A549 (cell line): ENCODE measurements at regions not wholly inside any gene's neighbourhood (a gene's known extent, or its start where the extent isn't known, plus 50 kb on each side); places are given as distances from the start of the nearest gene placed in this dataset.

ENCODE experiments used
- ATAC-seq, 2 experiments: fragments of 200-7000 bp in 1 of 2; fragments of >200 bp in 1 of 2; cut with Nextera tagmentation in 1 of 2; cut with Tn5 transposase in 1 of 2; 3 replicates each; pipeline versions ENCODE4 v1.8.0 to v1.9.1; 2018 to 2020; ENCODE audit warnings: mild to moderate bottlenecking in 1 of 2, moderate library complexity in 1 of 2
- CTCF ChIA-PET: fragments of 300-600 bp; sonication (Branson Sonifier 250); formaldehyde crosslinking; extraction: SDS; loops from one replicate; lab custom pipeline; 2021; ENCODE audit warnings: antibody characterized with exemption, inconsistent platforms; lab: Yijun Ruan, JAX
- POLR2A ChIA-PET: fragments of 350-600 bp; formaldehyde crosslinking; extraction: SDS; loops from one replicate; lab custom pipeline; 2021; ENCODE audit warnings: antibody characterized with exemption, inconsistent platforms; lab: Yijun Ruan, JAX
- DNase-seq, 2 experiments: peaks; one replicate each; pipeline versions ENCODE4 v3.0.0 to v3.0.0-alpha.2; 2011 to 2016; ENCODE audit warnings: low read depth in 1 of 2, low spot score in 1 of 2
- FAIRE-seq: peaks from 2 replicates; lab custom pipeline; 2011; peaks lifted over from hg19 to GRCh38; lab: Jason Lieb, UNC
- H3K27ac ChIP-seq, 2 experiments: fragments of >200 bp; sonication (Bioruptor Twin); formaldehyde crosslinking; 3 replicates each; pipeline ENCODE4 v1.5.1; 2016 to 2017
- H3K4me1 ChIP-seq: fragments of >200 bp; sonication (Bioruptor Twin); formaldehyde crosslinking; 3 replicates; pipeline ENCODE4 v1.6.1; 2016
- H3K4me2 ChIP-seq: fragments of >200 bp; sonication (Bioruptor Twin); formaldehyde crosslinking; 3 replicates; pipeline ENCODE4 v1.6.1; 2016
- H3K4me3 ChIP-seq: fragments of >200 bp; sonication (Bioruptor Twin); formaldehyde crosslinking; 3 replicates; pipeline ENCODE4 v1.5.1; 2016
- H3K9me3 ChIP-seq: fragments of >200 bp; sonication (Bioruptor Twin); formaldehyde crosslinking; 3 replicates; pipeline ENCODE4 v1.6.1; 2016
- CHD2 ChIP-seq: fragments of 150-350 bp; IDR thresholded peaks from 2 replicates; pipeline ENCODE4 v1.6.1; 2014; ENCODE audit warnings: low read length; ENCODE audit not compliant: partially characterized antibody
- EHF ChIP-seq: fragments of 250-450 bp; sonication (Bioruptor Pico); IDR thresholded peaks from 2 replicates; pipeline ENCODE4 v1.5.0; 2020; ENCODE audit warnings: mild to moderate bottlenecking
- EP300 ChIP-seq, 2 experiments: fragments of >200 bp; sonication (Bioruptor Twin); formaldehyde crosslinking; IDR thresholded peaks; 2 replicates in 1 of 2; 3 replicates in 1 of 2; pipeline ENCODE4 v1.6.1; 2016 to 2017
- FOSB ChIP-seq: fragments of 250-450 bp; sonication (Bioruptor Pico); IDR thresholded peaks from 2 replicates; pipeline ENCODE4 v1.5.0; 2020; ENCODE audit warnings: mild to moderate bottlenecking, moderate library complexity
- FOSL2 ChIP-seq, 2 experiments: fragments of 450-650 bp in 1 of 2; fragments of >200 bp in 1 of 2; sonication (Bioruptor Twin) in 1 of 2; formaldehyde crosslinking; IDR thresholded peaks; 2 replicates each; pipeline versions ENCODE4 v1.5.0 to v1.6.1; 2016 to 2020; ENCODE audit warnings: mild to moderate bottlenecking in 1 of 2, moderate library complexity in 1 of 2
- GATA3 ChIP-seq: IDR thresholded peaks from 2 replicates; pipeline ENCODE4 v1.6.1; 2012; ENCODE audit warnings: borderline replicate concordance
- HDAC2 ChIP-seq: fragments of 200-600 bp; sonication (generic); IDR thresholded peaks from 2 replicates; pipeline ENCODE4 v1.6.1; 2016
- HEYL ChIP-seq: fragments of 250-450 bp; sonication (Bioruptor Pico); IDR thresholded peaks from 2 replicates; pipeline ENCODE4 v1.8.0; 2021; ENCODE audit warnings: mild to moderate bottlenecking, moderate library complexity
- HOXB13 ChIP-seq: fragments of 250-450 bp; sonication (Bioruptor Pico); IDR thresholded peaks from 2 replicates; pipeline ENCODE4 v1.5.0; 2020; ENCODE audit warnings: low read depth, mild to moderate bottlenecking, moderate library complexity
- JUN ChIP-seq, 2 experiments: fragments of >200 bp; sonication (Bioruptor Twin); formaldehyde crosslinking; IDR thresholded peaks; 2 replicates in 1 of 2; 3 replicates in 1 of 2; pipeline ENCODE4 v1.6.1; 2016 to 2017
- JUNB ChIP-seq: fragments of >200 bp; sonication (Bioruptor Twin); formaldehyde crosslinking; IDR thresholded peaks from 2 replicates; pipeline ENCODE4 v1.6.1; 2016
- KDM1A ChIP-seq: fragments of 200-600 bp; sonication (generic); IDR thresholded peaks from 2 replicates; pipeline ENCODE4 v1.6.1; 2016; ENCODE audit warnings: low read depth, mild to moderate bottlenecking
- MAZ ChIP-seq: fragments of 150-350 bp; IDR thresholded peaks from 2 replicates; pipeline ENCODE4 v1.6.1; 2014; ENCODE audit warnings: antibody characterized with exemption, low read depth, low read length, borderline replicate concordance
- PHF8 ChIP-seq: fragments of 200-600 bp; sonication (generic); IDR thresholded peaks from 2 replicates; pipeline ENCODE4 v1.6.1; 2016; ENCODE audit warnings: low read depth, mild to moderate bottlenecking, antibody characterized with exemption, moderate library complexity, borderline replicate concordance
- POLR2AphosphoS2 ChIP-seq: conservative IDR thresholded peaks from 2 replicates; pipeline ENCODE4 v1.6.1; 2012; ENCODE audit warnings: low read length, improper control_type of control experiment, inconsistent platforms
- RAD21 ChIP-seq, 2 experiments: fragments of >200 bp in 1 of 2; sonication (Bioruptor Twin) in 1 of 2; formaldehyde crosslinking in 1 of 2; IDR thresholded peaks in 1 of 2; conservative IDR thresholded peaks in 1 of 2; 2 replicates in 1 of 2; 3 replicates in 1 of 2; pipeline ENCODE4 v1.6.1; 2012 to 2018; ENCODE audit warnings: inconsistent platforms in 1 of 2
- RARB ChIP-seq: fragments of 250-450 bp; sonication (Bioruptor Pico); IDR thresholded peaks from 2 replicates; pipeline ENCODE4 v1.8.0; 2021; ENCODE audit warnings: mild to moderate bottlenecking, moderate library complexity
- TP53 ChIP-seq: fragments of 250-450 bp; sonication (Bioruptor Pico); IDR thresholded peaks from 2 replicates; pipeline ENCODE4 v1.5.0; 2021; ENCODE audit warnings: mild to moderate bottlenecking, moderate library complexity
- WGBS: methylation state at CpG from one replicate; pipeline ENCODE4 v1.1.6; 2017; ENCODE audit errors: missing lambda C conversion rate; 5-methylcytosine and 5-hydroxymethylcytosine counted together
- TF ChIP-seq, protein P1 (sequence below): fragments of 450-650 bp; IDR thresholded peaks from 2 replicates; pipeline ENCODE4 v1.6.1; 2014; ENCODE audit warnings: antibody characterized with exemption
- TF ChIP-seq, protein P2 (sequence below): IDR thresholded peaks from 2 replicates; pipeline ENCODE4 v1.6.1; 2012
- TF ChIP-seq, protein P3 (sequence below): fragments of 150-350 bp; IDR thresholded peaks from 2 replicates; pipeline ENCODE4 v1.6.1; 2014; ENCODE audit warnings: low read depth, mild to moderate bottlenecking, low read length
- TF ChIP-seq, protein P4 (sequence below): IDR thresholded peaks from 2 replicates; pipeline ENCODE4 v1.6.1; 2012; ENCODE audit warnings: low read depth, borderline replicate concordance
- TF ChIP-seq, protein P5 (sequence below): fragments of 250-450 bp; sonication (Bioruptor Pico); IDR thresholded peaks from 2 replicates; pipeline ENCODE4 v1.5.0; 2021; ENCODE audit warnings: mild to moderate bottlenecking, moderate library complexity, borderline replicate concordance
- TF ChIP-seq, protein P6 (sequence below): fragments of 250-450 bp; sonication (Bioruptor Pico); IDR thresholded peaks from 2 replicates; pipeline ENCODE4 v1.5.0; 2020; ENCODE audit warnings: low read depth, mild to moderate bottlenecking, moderate library complexity

DNA sequence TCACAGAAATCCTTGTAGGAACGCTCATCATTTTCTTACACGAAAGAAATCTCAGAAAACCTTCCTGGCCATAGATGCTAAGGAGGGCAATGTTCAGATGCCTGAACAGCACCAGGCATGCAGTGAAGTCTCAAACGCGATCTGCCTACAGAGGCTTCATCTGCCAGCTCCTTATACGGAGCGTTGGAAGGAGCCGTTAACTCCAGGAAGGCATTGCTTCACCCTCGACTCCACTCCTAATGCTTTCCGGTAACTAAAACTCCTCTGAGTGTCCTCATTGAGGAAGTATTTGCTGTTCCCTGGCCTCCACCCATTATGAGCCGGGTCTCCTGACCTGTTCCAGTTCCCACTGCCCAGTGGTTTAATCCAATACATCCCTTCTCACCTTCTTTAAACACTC, 502.7 kb downstream of the BCL11B start:
- 41% methylated on average over 10 of the region's 10 CpGs for WGBS
- DNase-seq, result no peak
- TF ChIP-seq HEYL (CRISPR knock-in tag) (no peak), JUNB (no peak), FOSB (CRISPR knock-in tag) (no peak), GATA3 (no peak), JUN (IDR thresholded peaks at IDR 0.05) (no peak), HDAC2 (no peak), MAZ (no peak), TP53 (CRISPR knock-in tag) (no peak), HOXB13 (CRISPR knock-in tag) (no peak), EHF (CRISPR knock-in tag) (no peak), RAD21 (conservative IDR thresholded peaks at IDR 0.05 in 1 of 2, IDR thresholded peaks at IDR 0.05 in 1 of 2) (no peak), KDM1A (no peak)
- TF ChIP-seq, protein P1, sequence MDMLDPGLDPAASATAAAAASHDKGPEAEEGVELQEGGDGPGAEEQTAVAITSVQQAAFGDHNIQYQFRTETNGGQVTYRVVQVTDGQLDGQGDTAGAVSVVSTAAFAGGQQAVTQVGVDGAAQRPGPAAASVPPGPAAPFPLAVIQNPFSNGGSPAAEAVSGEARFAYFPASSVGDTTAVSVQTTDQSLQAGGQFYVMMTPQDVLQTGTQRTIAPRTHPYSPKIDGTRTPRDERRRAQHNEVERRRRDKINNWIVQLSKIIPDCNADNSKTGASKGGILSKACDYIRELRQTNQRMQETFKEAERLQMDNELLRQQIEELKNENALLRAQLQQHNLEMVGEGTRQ, result no peak
- TF ChIP-seq, protein P2, sequence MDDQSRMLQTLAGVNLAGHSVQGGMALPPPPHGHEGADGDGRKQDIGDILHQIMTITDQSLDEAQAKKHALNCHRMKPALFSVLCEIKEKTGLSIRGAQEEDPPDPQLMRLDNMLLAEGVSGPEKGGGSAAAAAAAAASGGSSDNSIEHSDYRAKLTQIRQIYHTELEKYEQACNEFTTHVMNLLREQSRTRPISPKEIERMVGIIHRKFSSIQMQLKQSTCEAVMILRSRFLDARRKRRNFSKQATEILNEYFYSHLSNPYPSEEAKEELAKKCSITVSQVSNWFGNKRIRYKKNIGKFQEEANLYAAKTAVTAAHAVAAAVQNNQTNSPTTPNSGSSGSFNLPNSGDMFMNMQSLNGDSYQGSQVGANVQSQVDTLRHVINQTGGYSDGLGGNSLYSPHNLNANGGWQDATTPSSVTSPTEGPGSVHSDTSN, result no peak
- TF ChIP-seq, protein P3, sequence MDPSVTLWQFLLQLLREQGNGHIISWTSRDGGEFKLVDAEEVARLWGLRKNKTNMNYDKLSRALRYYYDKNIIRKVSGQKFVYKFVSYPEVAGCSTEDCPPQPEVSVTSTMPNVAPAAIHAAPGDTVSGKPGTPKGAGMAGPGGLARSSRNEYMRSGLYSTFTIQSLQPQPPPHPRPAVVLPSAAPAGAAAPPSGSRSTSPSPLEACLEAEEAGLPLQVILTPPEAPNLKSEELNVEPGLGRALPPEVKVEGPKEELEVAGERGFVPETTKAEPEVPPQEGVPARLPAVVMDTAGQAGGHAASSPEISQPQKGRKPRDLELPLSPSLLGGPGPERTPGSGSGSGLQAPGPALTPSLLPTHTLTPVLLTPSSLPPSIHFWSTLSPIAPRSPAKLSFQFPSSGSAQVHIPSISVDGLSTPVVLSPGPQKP, result no peak
- TF ChIP-seq, protein P4, sequence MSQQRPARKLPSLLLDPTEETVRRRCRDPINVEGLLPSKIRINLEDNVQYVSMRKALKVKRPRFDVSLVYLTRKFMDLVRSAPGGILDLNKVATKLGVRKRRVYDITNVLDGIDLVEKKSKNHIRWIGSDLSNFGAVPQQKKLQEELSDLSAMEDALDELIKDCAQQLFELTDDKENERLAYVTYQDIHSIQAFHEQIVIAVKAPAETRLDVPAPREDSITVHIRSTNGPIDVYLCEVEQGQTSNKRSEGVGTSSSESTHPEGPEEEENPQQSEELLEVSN, result no peak
- TF ChIP-seq, protein P5, sequence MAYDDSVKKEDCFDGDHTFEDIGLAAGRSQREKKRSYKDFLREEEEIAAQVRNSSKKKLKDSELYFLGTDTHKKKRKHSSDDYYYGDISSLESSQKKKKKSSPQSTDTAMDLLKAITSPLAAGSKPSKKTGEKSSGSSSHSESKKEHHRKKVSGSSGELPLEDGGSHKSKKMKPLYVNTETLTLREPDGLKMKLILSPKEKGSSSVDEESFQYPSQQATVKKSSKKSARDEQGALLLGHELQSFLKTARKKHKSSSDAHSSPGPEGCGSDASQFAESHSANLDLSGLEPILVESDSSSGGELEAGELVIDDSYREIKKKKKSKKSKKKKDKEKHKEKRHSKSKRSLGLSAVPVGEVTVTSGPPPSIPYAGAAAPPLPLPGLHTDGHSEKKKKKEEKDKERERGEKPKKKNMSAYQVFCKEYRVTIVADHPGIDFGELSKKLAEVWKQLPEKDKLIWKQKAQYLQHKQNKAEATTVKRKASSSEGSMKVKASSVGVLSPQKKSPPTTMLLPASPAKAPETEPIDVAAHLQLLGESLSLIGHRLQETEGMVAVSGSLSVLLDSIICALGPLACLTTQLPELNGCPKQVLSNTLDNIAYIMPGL, result no peak
- no peak for FAIRE-seq
- H3K4me1 ChIP-seq, result no peaks in the 10 kb centered on the region
- no peak overlapping the region for H3K4me3 ChIP-seq
- H3K27ac ChIP-seq, result no peak overlapping the region
- CTCF ChIA-PET, result no interaction called here
- no peak overlapping the region for H3K4me2 ChIP-seq
- no peaks in the 10 kb centered on the region; the same call in 2 of the 3 replicates for H3K9me3 ChIP-seq
- POLR2A ChIA-PET, result no interaction called here
- no peak for ATAC-seq

DNA sequence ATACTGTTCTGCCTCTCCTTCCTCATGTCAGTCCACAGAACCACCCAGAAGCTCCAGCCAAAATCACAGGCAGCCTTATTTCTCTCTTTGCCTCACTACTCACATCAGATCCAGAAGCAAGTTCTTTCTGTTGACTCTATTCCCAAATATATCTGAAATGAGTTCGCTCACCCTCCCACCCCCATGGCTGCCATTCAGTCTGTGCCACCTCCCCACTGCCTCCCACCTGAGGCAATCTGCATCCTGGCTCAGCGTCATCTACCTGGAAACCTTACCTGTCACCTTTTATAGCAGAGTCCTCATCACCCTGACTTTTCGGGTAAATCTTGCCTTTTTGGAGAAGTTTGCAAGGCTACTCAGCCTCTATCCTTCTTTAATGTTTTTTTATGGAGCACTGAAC, 501.8 kb downstream of the BCL11B start:
- DNase-seq, result no peak
- Histone ChIP-seq H3K27ac (no peak overlapping the region), H3K9me3 (no peaks in the 10 kb centered on the region), H3K4me1 (no peaks in the 10 kb centered on the region), H3K4me3 (no peak overlapping the region), H3K4me2 (no peak overlapping the region)
- WGBS, result 13% methylated on average over 3 of the region's 3 CpGs
- ChIA-PET POLR2A (no interaction called here), CTCF (no interaction called here)
- no peak for TF ChIP-seq MAZ
- no peak for TF ChIP-seq EP300 (IDR thresholded peaks at IDR 0.05)
- TF ChIP-seq JUN (IDR thresholded peaks at IDR 0.05), result no peak
- TF ChIP-seq, protein P6, sequence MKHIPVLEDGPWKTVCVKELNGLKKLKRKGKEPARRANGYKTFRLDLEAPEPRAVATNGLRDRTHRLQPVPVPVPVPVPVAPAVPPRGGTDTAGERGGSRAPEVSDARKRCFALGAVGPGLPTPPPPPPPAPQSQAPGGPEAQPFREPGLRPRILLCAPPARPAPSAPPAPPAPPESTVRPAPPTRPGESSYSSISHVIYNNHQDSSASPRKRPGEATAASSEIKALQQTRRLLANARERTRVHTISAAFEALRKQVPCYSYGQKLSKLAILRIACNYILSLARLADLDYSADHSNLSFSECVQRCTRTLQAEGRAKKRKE (CRISPR knock-in tag), result no peak
- no peak for TF ChIP-seq TP53 (CRISPR knock-in tag)
- no peak for TF ChIP-seq POLR2AphosphoS2
- no peak for TF ChIP-seq KDM1A
- TF ChIP-seq CHD2, result no peak
- no peak for TF ChIP-seq PHF8
- no peak for TF ChIP-seq EHF (CRISPR knock-in tag)
- TF ChIP-seq JUNB, result no peak
- TF ChIP-seq FOSL2 (IDR thresholded peaks at IDR 0.05), result no peak
- TF ChIP-seq FOSL2 (CRISPR knock-in tag; IDR thresholded peaks at IDR 0.05), result no peak
- no peak for TF ChIP-seq RARB (CRISPR knock-in tag)
- no peak for ATAC-seq
- no peak for FAIRE-seq
